GM20431 (cell line): ENCODE measurements at regions not wholly inside any gene's neighbourhood (a gene's known extent, or its start where the extent isn't known, plus 50 kb on each side); places are given as distances from the start of the nearest gene placed in this dataset.
"Not testable (repeated sequence)": the region's sequence is repeated elsewhere in the genome, so short reads cannot be mapped to it uniquely, and the experiment has no call there.

Experiments used
- in situ Hi-C: fragments of 300-500 bp; cut with MseI, MboI; formaldehyde crosslinking; loops from one replicate; pipeline ENCODE4 v1.15.0; 2020; ENCODE audit warnings: low sequenced_read_pairs; ENCODE audit not compliant: unreplicated experiment

GRCh38 chr9:119726035-119726434, 356.8 kb upstream of the BRINP1 start:
- in situ Hi-C loops = no loop called here

DNA sequence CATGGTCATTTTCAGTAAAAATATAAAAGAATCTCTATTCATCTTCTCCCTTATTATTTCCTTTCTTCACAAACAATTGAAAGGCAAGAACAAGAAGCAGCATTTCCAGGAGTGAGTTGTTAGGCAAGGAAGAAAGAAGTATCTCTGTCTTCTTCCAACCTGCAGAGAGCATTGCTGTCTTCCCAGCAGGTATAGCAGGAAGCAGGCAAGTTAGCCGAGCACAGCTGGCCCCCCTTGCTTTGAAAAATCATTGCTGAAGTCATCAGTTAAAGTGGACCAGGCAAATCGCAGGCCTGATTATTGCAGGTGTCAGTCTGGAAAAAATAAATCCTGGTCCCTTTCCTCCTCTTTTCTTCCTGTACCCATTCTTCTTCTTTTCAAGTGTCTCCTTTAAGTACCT, 353.1 kb upstream of the BRINP1 start:
- in situ Hi-C loops = no loop called here

GRCh38 chr9:119712325-119712724, 343.1 kb upstream of the BRINP1 start:
- in situ Hi-C loops = no loop called here

- in situ Hi-C loops = no loop called here
Observed at GRCh38 chr9:119709431-119709830, 340.2 kb upstream of the BRINP1 start.

GRCh38 chr9:119707228-119707845, 338.1 kb upstream of the BRINP1 start:
- in situ Hi-C loops = no loop called here

DNA sequence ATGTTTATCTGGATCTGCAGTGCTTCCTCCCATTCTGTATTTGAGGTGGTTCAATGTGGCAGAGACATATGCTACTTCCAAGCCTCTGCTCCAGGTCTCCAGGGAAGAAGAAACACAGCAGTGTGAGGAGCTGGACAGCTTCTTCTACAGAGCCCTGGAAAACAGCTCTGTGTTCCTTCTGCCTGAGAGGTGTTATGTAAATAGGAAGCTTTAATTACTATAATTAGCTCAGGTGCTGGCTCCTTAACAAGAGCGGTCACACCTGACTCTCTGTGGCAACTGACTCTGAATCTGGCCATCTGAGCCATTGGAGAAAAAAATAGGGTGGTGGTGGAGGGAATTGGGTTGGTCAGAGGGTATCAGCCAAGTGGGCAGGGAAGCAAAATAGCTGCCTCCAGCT, 332.4 kb upstream of the BRINP1 start:
- in situ Hi-C loops = no loop called here

DNA sequence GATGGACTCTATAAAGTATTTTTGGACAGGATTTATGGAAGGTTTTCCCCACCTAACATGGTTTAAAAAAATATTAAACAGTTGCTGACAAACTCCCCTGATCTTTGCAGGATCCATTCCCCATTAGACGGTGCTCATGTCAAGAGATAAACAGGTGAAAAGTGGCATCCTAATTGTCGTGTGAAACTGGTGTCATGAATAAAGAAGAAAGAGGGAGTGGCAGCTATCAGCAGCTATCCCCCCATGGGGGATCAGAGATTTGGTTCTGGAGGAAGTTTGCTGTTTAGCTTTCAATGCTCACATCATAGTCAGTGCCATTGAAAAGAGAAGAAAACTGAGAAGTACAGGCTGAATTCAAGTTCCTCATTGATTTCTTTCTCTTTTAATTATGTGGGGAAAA, 329.3 kb upstream of the BRINP1 start:
- in situ Hi-C loops = no loop called here

DNA sequence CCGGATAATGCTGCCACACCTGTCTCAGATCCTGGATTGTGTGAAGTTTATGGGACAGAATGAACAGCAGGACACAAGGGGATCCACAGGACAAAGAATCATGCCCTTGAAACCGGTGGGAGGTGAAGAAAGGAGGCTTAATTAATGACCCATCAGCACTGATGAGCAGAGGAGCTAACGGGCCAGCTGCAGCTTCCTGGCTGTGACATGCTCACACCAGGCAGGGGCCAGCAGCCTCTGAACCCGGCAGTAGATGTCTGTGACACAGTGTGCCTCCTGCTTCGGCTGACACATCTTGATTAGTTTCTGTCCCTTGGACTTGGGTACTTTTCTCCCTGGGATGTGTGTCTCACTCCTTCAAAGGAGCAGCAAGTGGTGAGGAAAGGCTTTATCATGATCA, 328.8 kb upstream of the BRINP1 start:
- in situ Hi-C loops = no loop called here

DNA sequence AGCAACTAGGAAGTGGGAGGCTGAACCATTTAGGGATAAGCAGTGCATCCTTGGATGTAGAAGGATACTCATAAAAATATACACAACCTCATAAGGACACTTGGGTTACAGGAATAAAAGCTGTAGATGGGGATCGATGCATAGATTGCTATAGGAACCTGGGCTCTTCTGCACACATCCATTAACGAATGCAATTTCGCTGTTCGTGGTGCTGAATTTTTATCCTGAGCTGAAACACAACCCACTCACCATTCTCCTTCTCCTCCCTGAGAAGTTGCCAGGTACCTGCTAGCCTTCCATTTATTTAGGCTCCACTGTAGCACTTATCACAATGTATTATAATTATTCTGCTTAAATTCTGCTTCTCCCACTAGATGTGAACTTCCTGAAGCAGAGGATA, 320.6 kb upstream of the BRINP1 start:
- in situ Hi-C loops = no loop called here

- in situ Hi-C loops = no loop called here
Observed at GRCh38 chr9:119688547-119688946, 319.3 kb upstream of the BRINP1 start.

- in situ Hi-C loops = no loop called here
Observed at GRCh38 chr9:119677811-119678505, 308.7 kb upstream of the BRINP1 start.

GRCh38 chr9:119675951-119676350, 306.7 kb upstream of the BRINP1 start:
- in situ Hi-C loops = no loop called here

DNA sequence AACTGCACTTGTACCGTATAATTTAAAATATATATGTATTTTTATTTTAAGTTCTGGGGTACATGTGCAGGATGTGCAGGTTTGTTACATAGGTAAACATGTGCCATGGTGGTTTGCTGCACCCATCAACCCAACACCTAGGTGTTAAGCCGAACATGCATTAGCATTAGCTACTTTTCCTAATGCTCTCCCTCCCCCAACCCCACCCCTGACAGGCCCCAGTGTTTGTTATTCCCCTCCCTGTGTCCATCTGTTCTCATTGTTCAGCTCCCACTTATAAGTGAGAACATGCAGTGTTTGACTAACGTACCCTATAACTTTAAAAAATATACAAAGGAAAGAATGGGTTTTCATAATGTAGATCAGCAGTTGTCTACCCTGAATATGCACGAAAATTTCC, 303.5 kb upstream of the BRINP1 start:
- in situ Hi-C loops = not testable (repeated sequence)

GRCh38 chr9:119667916-119668315, 298.7 kb upstream of the BRINP1 start:
- in situ Hi-C loops = no loop called here

DNA sequence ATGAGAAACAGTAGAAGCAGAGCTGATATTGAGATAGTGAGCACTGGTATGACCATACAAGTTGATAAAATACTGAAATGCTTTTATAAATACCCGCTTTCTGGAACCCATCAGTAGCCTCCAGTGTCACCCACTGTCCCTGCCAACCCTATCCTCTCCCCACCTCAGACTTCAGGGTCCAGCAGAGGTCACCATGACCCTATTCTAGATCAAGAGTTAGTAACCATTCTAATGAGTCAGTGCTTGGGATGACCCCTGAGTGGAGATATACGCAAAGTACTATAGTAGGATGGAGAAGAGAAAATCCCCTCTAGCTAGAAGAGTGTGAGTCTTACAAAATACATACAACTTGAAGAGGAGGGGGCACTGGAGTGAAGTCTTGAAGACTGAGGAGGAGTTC, 297.9 kb upstream of the BRINP1 start:
- in situ Hi-C loops = no loop called here

- in situ Hi-C loops = no loop called here
Observed at GRCh38 chr9:119662329-119662728, 293.1 kb upstream of the BRINP1 start.

DNA sequence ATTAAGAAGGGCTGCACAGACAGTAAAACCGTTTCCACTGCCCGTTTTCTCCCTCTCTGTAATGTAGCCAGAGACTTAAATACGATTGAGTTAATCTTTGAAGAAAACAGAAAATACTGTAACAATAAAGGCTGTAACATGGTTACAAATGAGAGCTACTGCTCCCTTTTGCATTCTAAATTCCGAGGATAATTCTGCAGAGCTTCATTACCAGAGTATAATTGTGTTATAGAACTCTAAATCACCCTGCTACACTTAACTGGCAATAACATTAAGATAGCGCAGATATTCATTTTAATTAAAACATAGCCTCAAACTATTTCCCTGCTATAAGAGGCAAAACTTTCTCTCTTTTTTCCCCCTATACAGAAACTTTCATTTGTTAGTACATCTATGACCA, 283.7 kb upstream of the BRINP1 start:
- in situ Hi-C loops = no loop called here

GRCh38 chr9:119649205-119649604, 280.0 kb upstream of the BRINP1 start:
- in situ Hi-C loops = no loop called here

- in situ Hi-C loops = no loop called here
Observed at GRCh38 chr9:119639287-119639955, 270.2 kb upstream of the BRINP1 start.

GRCh38 chr9:119634006-119634405, 264.8 kb upstream of the BRINP1 start:
- in situ Hi-C loops = no loop called here

- in situ Hi-C loops = no loop called here
Observed at GRCh38 chr9:119611565-119611964, 242.3 kb upstream of the BRINP1 start.
